Astrocyte (in vitro differentiated cells and primary cell): ENCODE measurements at regions not wholly inside any gene's neighbourhood (a gene's known extent, or its start where the extent isn't known, plus 50 kb on each side); places are given as distances from the start of the nearest gene placed in this dataset.

Experiments used
- DNase-seq: peaks from one replicate; pipeline ENCODE4 v3.0.0-alpha.2; 2010; ENCODE audit warnings: low read depth
- FAIRE-seq: peaks from 2 replicates; lab custom pipeline; 2011; peaks lifted over from hg19 to GRCh38; lab: Jason Lieb, UNC
- H2AFZ ChIP-seq: 2 replicates; pipeline ENCODE4 v1.6.0; 2012; ENCODE audit warnings: low read depth, low read length, inconsistent platforms
- H3K27ac ChIP-seq: 2 replicates; pipeline ENCODE4 v1.5.1; 2011; ENCODE audit warnings: low read depth, low read length, inconsistent platforms
- H3K27me3 ChIP-seq: 2 replicates; pipeline ENCODE4 v1.6.0; 2011; ENCODE audit warnings: low read length, inconsistent platforms; ENCODE audit not compliant: insufficient read depth
- H3K36me3 ChIP-seq: 2 replicates; pipeline ENCODE4 v1.5.1; 2011; ENCODE audit warnings: low read length, inconsistent platforms; ENCODE audit not compliant: insufficient read depth
- H3K4me1 ChIP-seq: 2 replicates; pipeline ENCODE4 v1.5.1; 2011; ENCODE audit warnings: low read length, inconsistent platforms; ENCODE audit not compliant: insufficient read depth
- H3K4me2 ChIP-seq: 2 replicates; pipeline ENCODE4 v1.6.0; 2012; ENCODE audit warnings: low read length, inconsistent platforms
- H3K4me3 ChIP-seq: 2 replicates; pipeline ENCODE4 v1.5.1; 2011; ENCODE audit warnings: low read depth, mild to moderate bottlenecking, low read length, inconsistent platforms; ENCODE audit not compliant: insufficient read depth
- H3K79me2 ChIP-seq: 2 replicates; pipeline ENCODE4 v1.6.0; 2012; ENCODE audit warnings: mild to moderate bottlenecking, low read length, inconsistent platforms; ENCODE audit not compliant: insufficient read depth
- H3K9ac ChIP-seq: 2 replicates; pipeline ENCODE4 v1.6.0; 2012; ENCODE audit warnings: mild to moderate bottlenecking, low read length, inconsistent platforms
- H3K9me3 ChIP-seq: 2 replicates; pipeline ENCODE4 v1.5.1; 2012; ENCODE audit warnings: low read depth, mild to moderate bottlenecking, low read length, inconsistent platforms; ENCODE audit not compliant: insufficient read depth
- H4K20me1 ChIP-seq: 2 replicates; pipeline ENCODE4 v1.6.0; 2012; ENCODE audit warnings: low read length, inconsistent platforms; ENCODE audit not compliant: insufficient read depth
- H3K27ac Mint-ChIP-seq: one replicate; pipeline ENCODE4 v1.8.0; 2021; ENCODE audit warnings: mild to moderate bottlenecking, mixed read lengths; ENCODE audit not compliant: unreplicated experiment
- H3K27me3 Mint-ChIP-seq: one replicate; pipeline ENCODE4 v1.8.0; 2021; ENCODE audit warnings: low read depth, mixed read lengths; ENCODE audit not compliant: unreplicated experiment
- H3K36me3 Mint-ChIP-seq: one replicate; pipeline ENCODE4 v1.8.0; 2021; ENCODE audit warnings: low read depth, mixed read lengths; ENCODE audit not compliant: unreplicated experiment
- H3K4me1 Mint-ChIP-seq: one replicate; pipeline ENCODE4 v1.8.0; 2021; ENCODE audit warnings: low read depth, mixed read lengths; ENCODE audit not compliant: unreplicated experiment
- H3K4me3 Mint-ChIP-seq: one replicate; pipeline ENCODE4 v1.8.0; 2021; ENCODE audit warnings: mild to moderate bottlenecking, moderate library complexity, mixed read lengths; ENCODE audit not compliant: unreplicated experiment
- H3K9me3 Mint-ChIP-seq: one replicate; pipeline ENCODE4 v1.8.0; 2021; ENCODE audit warnings: mild to moderate bottlenecking, mixed read lengths; ENCODE audit not compliant: unreplicated experiment
- CTCF ChIP-seq: IDR thresholded peaks from 2 replicates; pipeline ENCODE4 v1.5.1; 2011; ENCODE audit warnings: low read depth, mild to moderate bottlenecking, inconsistent platforms, low read length, moderate library complexity; ENCODE audit not compliant: insufficient read depth
- EZH2 ChIP-seq: IDR thresholded peaks from 2 replicates; pipeline ENCODE4 v1.6.1; 2012; ENCODE audit warnings: mild to moderate bottlenecking, low read length, inconsistent platforms; ENCODE audit not compliant: insufficient read depth

GRCh38 chr6:6376845-6377244 lies 56.4 kb upstream of the F13A1 start:
- H3K27me3 ChIP-seq, result no peaks in the 10 kb centered on the region
- no peaks in the 10 kb centered on the region for H4K20me1 ChIP-seq
- TF ChIP-seq EZH2 (no peak), CTCF (no peak)
- Mint-ChIP-seq H3K4me1 (peaks cover 3% of the 10 kb centered on the region), H3K27ac (no peak overlapping the region), H3K36me3 (no peaks in the 10 kb centered on the region), H3K27me3 (no peaks in the 10 kb centered on the region), H3K4me3 (no peak overlapping the region), H3K9me3 (peaks cover 10% of the 10 kb centered on the region)
- FAIRE-seq (no peak), DNase-seq (no peak)
- H3K27ac ChIP-seq, result no peak overlapping the region
- no peaks in the 10 kb centered on the region for H3K9me3 ChIP-seq
- H3K9ac ChIP-seq, result no peak overlapping the region
- H3K4me3 ChIP-seq, result no peak overlapping the region
- H2AFZ ChIP-seq, result no peak overlapping the region
- no peaks in the 10 kb centered on the region for H3K79me2 ChIP-seq
- H3K4me2 ChIP-seq, result no peak overlapping the region
- H3K36me3 ChIP-seq, result no peaks in the 10 kb centered on the region
- peaks cover 3% of the 10 kb centered on the region for H3K4me1 ChIP-seq

- H3K9me3 Mint-ChIP-seq, result peaks cover 13% of the 10 kb centered on the region
- no peaks in the 10 kb centered on the region for H3K27me3 ChIP-seq
These were observed 57.2 kb upstream of the F13A1 start for GRCh38 chr6:6377621-6378020.

More at GRCh38 chr6:6377621-6378020, 57.2 kb upstream of the F13A1 start:
- no peaks in the 10 kb centered on the region for H4K20me1 ChIP-seq
- no peaks in the 10 kb centered on the region for H3K36me3 Mint-ChIP-seq
- peaks cover 3% of the 10 kb centered on the region for H3K4me1 Mint-ChIP-seq
- H3K4me2 ChIP-seq, result no peak overlapping the region
- H3K27ac Mint-ChIP-seq, result no peak overlapping the region
- H3K9ac ChIP-seq, result no peak overlapping the region
- no peaks in the 10 kb centered on the region for H3K79me2 ChIP-seq
- no peak overlapping the region for H3K27ac ChIP-seq
- FAIRE-seq, result no peak
- no peaks in the 10 kb centered on the region for H3K27me3 Mint-ChIP-seq
- no peaks in the 10 kb centered on the region for H3K9me3 ChIP-seq
- no peak overlapping the region for H2AFZ ChIP-seq
- no peaks in the 10 kb centered on the region for H3K36me3 ChIP-seq
- no peak overlapping the region for H3K4me3 ChIP-seq
- no peak for DNase-seq
- no peak overlapping the region for H3K4me3 Mint-ChIP-seq
- peaks cover 3% of the 10 kb centered on the region for H3K4me1 ChIP-seq
- TF ChIP-seq CTCF (no peak), EZH2 (no peak)
